G401.6 (cell line): ENCODE measurements at regions not wholly inside any gene's neighbourhood (a gene's known extent, or its start where the extent isn't known, plus 50 kb on each side); places are given as distances from the start of the nearest gene placed in this dataset.

Source experiments
- FAIRE-seq: peaks from 2 replicates; lab custom pipeline; 2012; peaks lifted over from hg19 to GRCh38; lab: Jason Lieb, UNC

GRCh38 chr7:38086857-38087256 is 91.2 kb upstream of the STARD3NL start:
- FAIRE-seq: no peak

GRCh38 chr7:38102507-38102906 is 75.5 kb upstream of the STARD3NL start:
- no peak for FAIRE-seq

GRCh38 chr7:38105874-38106483 is 72.1 kb upstream of the STARD3NL start:
- peak; percentile 80 for FAIRE-seq

GRCh38 chr7:38107486-38107893 is 70.6 kb upstream of the STARD3NL start:
- peak; percentile 60 for FAIRE-seq

- FAIRE-seq: no peak
Observed at GRCh38 chr7:38112075-38112474, 66.0 kb upstream of the STARD3NL start.

GRCh38 chr7:38120076-38120475 is 58.0 kb upstream of the STARD3NL start:
- no peak for FAIRE-seq

- FAIRE-seq: no peak
Observed at GRCh38 chr7:38122501-38122900, 55.5 kb upstream of the STARD3NL start.

DNA sequence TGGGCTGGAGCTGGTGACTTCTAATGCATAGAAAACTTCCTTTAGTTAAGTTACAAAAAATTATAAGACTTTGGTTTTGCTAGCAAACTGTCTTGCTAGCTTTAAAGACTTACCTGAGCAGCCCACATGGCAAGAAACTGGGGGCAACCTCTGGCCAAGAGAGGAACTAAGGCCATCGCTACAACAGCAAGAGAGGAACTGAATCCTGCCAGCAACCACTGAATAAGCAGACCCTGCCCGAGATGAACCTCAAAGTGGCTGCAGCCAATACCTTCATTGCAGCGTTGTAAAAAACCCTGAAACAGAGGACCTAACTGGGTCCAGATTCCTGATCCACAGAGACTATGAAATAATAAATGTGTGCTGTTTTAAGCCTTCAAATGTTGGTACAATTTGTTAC is 54.6 kb upstream of the STARD3NL start:
- no peak for FAIRE-seq

DNA sequence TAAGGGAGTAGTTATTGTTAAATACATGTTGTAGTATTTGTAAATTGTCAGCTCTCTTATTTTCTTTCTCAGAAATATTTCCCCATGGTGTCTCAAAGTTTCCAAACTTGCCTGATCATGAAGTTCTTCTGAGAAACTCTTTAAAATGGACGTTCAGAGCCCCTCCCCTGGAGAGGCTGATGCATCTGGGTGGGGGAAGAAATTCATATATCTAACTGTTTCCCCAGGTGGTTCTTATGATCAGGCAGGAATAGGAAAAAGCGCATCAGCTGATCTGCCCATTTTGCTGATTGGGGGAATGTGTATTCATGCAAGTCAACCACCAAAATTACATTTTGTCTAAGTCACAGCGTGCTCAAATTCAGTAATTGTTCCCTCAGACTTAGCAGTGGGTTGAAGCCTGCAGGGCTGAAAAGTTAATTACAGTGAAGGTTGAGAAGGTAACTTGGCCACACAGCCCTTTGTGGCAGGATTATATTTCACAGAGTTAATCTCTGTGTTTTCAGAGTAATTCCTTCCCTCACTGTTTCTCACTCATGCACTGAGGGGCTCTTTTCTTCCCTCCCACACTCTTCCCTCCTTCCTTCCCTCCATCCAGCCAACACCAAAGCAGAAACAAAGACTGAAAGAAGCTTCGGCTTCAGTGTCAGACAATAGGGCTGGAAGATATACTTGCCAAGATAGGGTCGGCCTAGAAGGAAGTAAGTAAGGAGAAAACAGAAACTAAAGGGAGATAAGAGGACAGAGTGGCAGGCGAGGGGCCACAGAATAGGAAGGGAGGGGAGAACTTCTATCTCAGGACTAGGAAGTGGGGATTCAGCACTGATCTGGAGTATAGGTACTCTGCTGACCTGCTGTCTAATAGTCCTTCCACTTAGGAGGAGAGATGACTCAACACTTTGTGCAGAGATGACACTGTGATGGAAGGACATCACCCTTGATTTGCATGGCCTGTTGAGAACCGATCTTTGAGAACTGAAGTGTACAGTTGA is 50.5 kb upstream of the STARD3NL start:
- no peak for FAIRE-seq
